HepG2 (cell line): ENCODE measurements at regions not wholly inside any gene's neighbourhood (a gene's known extent, or its start where the extent isn't known, plus 50 kb on each side); places are given as distances from the start of the nearest gene placed in this dataset.
A peak's percentile ranks its signal among the peaks of the same experiment; 100 is the strongest.

Experiments
- ATAD3A ChIP-seq: sonication (generic); formaldehyde crosslinking; IDR thresholded peaks from 2 replicates; pipeline ENCODE4 v1.4.0; 2020; ENCODE audit warnings: missing genetic modification reagents
- CCDC6 ChIP-seq: sonication (generic); formaldehyde crosslinking; IDR thresholded peaks from 2 replicates; pipeline ENCODE4 v1.8.1; 2022; ENCODE audit warnings: mild to moderate bottlenecking, missing genetic modification reagents, moderate library complexity
- DPF2 ChIP-seq: sonication (generic); formaldehyde crosslinking; IDR thresholded peaks from 2 replicates; pipeline ENCODE4 v1.4.0; 2020; ENCODE audit warnings: mild to moderate bottlenecking, low read depth, missing genetic modification reagents, borderline replicate concordance
- EHMT2 ChIP-seq: fragments of 200-600 bp; sonication (generic); IDR thresholded peaks from 2 replicates; pipeline ENCODE4 v1.7.0; 2017; ENCODE audit warnings: antibody characterized with exemption, low read depth, low read length, borderline replicate concordance
- FIP1L1 ChIP-seq: fragments of 200-400 bp; formaldehyde crosslinking; IDR thresholded peaks from 2 replicates; pipeline ENCODE4 v1.6.1; 2018; ENCODE audit warnings: low read depth, mild to moderate bottlenecking, low read length, moderate library complexity, borderline replicate concordance; ENCODE audit not compliant: insufficient read depth
- RFX1 ChIP-seq: fragments of 450-650 bp; IDR thresholded peaks from 2 replicates; pipeline ENCODE4 v1.6.1; 2017
- SALL1 ChIP-seq: sonication (generic); formaldehyde crosslinking; IDR thresholded peaks from 2 replicates; pipeline ENCODE4 v1.8.0; 2022; ENCODE audit warnings: mild to moderate bottlenecking, missing genetic modification reagents
- SRSF9 ChIP-seq: fragments of 200-400 bp; formaldehyde crosslinking; IDR thresholded peaks from 2 replicates; pipeline ENCODE4 v1.6.1; 2018; ENCODE audit warnings: borderline replicate concordance, mild to moderate bottlenecking, low read depth, low read length; ENCODE audit not compliant: insufficient read depth, poor library complexity, severe bottlenecking
- TBP ChIP-seq: sonication (generic); formaldehyde crosslinking; IDR thresholded peaks from 2 replicates; pipeline ENCODE4 v1.5.0; 2020; ENCODE audit warnings: missing genetic modification reagents
- TMF1 ChIP-seq: sonication (generic); formaldehyde crosslinking; IDR thresholded peaks from 2 replicates; pipeline ENCODE4 v1.8.1; 2022; ENCODE audit warnings: low read depth, missing genetic modification reagents
- WIZ ChIP-seq: sonication (generic); formaldehyde crosslinking; IDR thresholded peaks from 2 replicates; pipeline ENCODE4 v1.5.1; 2020; ENCODE audit warnings: mild to moderate bottlenecking, missing genetic modification reagents
- ZEB1 ChIP-seq: IDR thresholded peaks from 2 replicates; pipeline ENCODE4 v1.6.1; 2012; ENCODE audit warnings: mild to moderate bottlenecking, low read depth, inconsistent platforms; ENCODE audit not compliant: insufficient replicate concordance
- ZNF329 ChIP-seq: sonication (generic); formaldehyde crosslinking; IDR thresholded peaks from 2 replicates; pipeline ENCODE4 v1.9.0; 2021; ENCODE audit warnings: low read depth, mild to moderate bottlenecking, missing genetic modification reagents
- ZNF367 ChIP-seq: sonication (generic); formaldehyde crosslinking; IDR thresholded peaks from 2 replicates; pipeline ENCODE4 v1.4.0; 2020; ENCODE audit warnings: missing genetic modification reagents, borderline replicate concordance
- ZNF496 ChIP-seq: sonication (generic); formaldehyde crosslinking; IDR thresholded peaks from 2 replicates; pipeline ENCODE4 v1.8.1; 2023; ENCODE audit warnings: mild to moderate bottlenecking, moderate library complexity, missing genetic modification reagents; ENCODE audit not compliant: insufficient replicate concordance
- ZNF570 ChIP-seq: sonication (generic); formaldehyde crosslinking; IDR thresholded peaks from 2 replicates; pipeline ENCODE4 v1.4.0; 2020; ENCODE audit warnings: mild to moderate bottlenecking, missing genetic modification reagents, borderline replicate concordance
- ZNF572 ChIP-seq: sonication (generic); formaldehyde crosslinking; IDR thresholded peaks from 2 replicates; pipeline ENCODE4 v1.5.1; 2020; ENCODE audit warnings: mild to moderate bottlenecking, missing genetic modification reagents
- ZNF577 ChIP-seq: sonication (generic); formaldehyde crosslinking; IDR thresholded peaks from 2 replicates; pipeline ENCODE4 v1.4.0; 2020; ENCODE audit warnings: mild to moderate bottlenecking, low read depth, missing genetic modification reagents, borderline replicate concordance
- ZNF792 ChIP-seq: IDR thresholded peaks from 2 replicates; pipeline ENCODE4 v1.6.1; 2016
- ZNF816 ChIP-seq: sonication (generic); formaldehyde crosslinking; IDR thresholded peaks from 2 replicates; pipeline ENCODE4 v1.8.0; 2022; ENCODE audit warnings: missing genetic modification reagents, mild to moderate bottlenecking, borderline replicate concordance
- ZSCAN31 ChIP-seq: sonication (generic); formaldehyde crosslinking; IDR thresholded peaks from 2 replicates; pipeline ENCODE4 v1.5.0; 2020; ENCODE audit warnings: low read depth, mild to moderate bottlenecking, missing genetic modification reagents
- TF ChIP-seq, protein P1 (sequence below): sonication (generic); formaldehyde crosslinking; IDR thresholded peaks from 2 replicates; pipeline ENCODE4 v1.4.0; 2020; ENCODE audit warnings: missing genetic modification reagents
- TF ChIP-seq, protein P2 (sequence below): sonication (generic); formaldehyde crosslinking; IDR thresholded peaks from 2 replicates; pipeline ENCODE4 v1.8.0; 2022; ENCODE audit warnings: mild to moderate bottlenecking, missing genetic modification reagents; ENCODE audit not compliant: insufficient replicate concordance
- TF ChIP-seq, protein P3 (sequence below): sonication (generic); formaldehyde crosslinking; IDR thresholded peaks from 2 replicates; pipeline ENCODE4 v1.5.0; 2020; ENCODE audit warnings: missing genetic modification reagents

DNA sequence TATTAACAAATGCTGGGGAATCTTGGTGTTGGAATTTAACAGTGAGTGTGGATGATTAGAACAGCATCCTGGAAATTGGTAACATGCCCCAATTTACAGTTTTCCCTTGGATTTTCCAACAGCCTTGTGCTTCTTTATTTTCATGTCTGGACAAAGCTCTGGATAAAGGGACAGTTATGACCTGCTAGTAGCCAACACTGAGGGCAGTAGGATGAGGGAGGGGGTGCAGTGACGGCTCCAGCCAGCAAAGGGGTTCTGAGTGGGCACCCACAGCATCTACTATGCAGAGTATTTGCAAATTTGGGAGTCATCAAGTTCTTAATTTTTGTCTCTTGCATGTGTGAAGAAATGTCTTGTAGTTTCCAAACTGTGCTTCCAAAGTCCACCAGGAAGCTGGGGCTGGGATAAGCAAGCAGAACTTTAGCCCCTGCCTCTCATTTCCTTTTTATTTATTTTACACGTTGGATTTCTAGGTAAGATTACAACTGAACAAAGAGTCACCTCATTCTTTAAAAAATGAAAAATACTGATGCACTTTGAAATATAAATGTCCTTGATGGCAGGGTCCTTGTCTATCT is 63.0 kb upstream of the SELENOP start (continued):
- TF ChIP-seq, protein P1, sequence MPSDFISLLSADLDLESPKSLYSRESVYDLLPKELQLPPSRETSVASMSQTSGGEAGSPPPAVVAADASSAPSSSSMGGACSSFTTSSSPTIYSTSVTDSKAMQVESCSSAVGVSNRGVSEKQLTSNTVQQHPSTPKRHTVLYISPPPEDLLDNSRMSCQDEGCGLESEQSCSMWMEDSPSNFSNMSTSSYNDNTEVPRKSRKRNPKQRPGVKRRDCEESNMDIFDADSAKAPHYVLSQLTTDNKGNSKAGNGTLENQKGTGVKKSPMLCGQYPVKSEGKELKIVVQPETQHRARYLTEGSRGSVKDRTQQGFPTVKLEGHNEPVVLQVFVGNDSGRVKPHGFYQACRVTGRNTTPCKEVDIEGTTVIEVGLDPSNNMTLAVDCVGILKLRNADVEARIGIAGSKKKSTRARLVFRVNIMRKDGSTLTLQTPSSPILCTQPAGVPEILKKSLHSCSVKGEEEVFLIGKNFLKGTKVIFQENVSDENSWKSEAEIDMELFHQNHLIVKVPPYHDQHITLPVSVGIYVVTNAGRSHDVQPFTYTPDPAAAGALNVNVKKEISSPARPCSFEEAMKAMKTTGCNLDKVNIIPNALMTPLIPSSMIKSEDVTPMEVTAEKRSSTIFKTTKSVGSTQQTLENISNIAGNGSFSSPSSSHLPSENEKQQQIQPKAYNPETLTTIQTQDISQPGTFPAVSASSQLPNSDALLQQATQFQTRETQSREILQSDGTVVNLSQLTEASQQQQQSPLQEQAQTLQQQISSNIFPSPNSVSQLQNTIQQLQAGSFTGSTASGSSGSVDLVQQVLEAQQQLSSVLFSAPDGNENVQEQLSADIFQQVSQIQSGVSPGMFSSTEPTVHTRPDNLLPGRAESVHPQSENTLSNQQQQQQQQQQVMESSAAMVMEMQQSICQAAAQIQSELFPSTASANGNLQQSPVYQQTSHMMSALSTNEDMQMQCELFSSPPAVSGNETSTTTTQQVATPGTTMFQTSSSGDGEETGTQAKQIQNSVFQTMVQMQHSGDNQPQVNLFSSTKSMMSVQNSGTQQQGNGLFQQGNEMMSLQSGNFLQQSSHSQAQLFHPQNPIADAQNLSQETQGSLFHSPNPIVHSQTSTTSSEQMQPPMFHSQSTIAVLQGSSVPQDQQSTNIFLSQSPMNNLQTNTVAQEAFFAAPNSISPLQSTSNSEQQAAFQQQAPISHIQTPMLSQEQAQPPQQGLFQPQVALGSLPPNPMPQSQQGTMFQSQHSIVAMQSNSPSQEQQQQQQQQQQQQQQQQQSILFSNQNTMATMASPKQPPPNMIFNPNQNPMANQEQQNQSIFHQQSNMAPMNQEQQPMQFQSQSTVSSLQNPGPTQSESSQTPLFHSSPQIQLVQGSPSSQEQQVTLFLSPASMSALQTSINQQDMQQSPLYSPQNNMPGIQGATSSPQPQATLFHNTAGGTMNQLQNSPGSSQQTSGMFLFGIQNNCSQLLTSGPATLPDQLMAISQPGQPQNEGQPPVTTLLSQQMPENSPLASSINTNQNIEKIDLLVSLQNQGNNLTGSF: no peak
- no peak for TF ChIP-seq SRSF9
- peak; percentile 85 for TF ChIP-seq SALL1 (CRISPR knock-in tag)
- TF ChIP-seq TBP (CRISPR knock-in tag): no peak
- no peak for TF ChIP-seq EHMT2
- no peak for TF ChIP-seq ZNF577 (CRISPR knock-in tag)
- no peak for TF ChIP-seq WIZ
- TF ChIP-seq, protein P2, sequence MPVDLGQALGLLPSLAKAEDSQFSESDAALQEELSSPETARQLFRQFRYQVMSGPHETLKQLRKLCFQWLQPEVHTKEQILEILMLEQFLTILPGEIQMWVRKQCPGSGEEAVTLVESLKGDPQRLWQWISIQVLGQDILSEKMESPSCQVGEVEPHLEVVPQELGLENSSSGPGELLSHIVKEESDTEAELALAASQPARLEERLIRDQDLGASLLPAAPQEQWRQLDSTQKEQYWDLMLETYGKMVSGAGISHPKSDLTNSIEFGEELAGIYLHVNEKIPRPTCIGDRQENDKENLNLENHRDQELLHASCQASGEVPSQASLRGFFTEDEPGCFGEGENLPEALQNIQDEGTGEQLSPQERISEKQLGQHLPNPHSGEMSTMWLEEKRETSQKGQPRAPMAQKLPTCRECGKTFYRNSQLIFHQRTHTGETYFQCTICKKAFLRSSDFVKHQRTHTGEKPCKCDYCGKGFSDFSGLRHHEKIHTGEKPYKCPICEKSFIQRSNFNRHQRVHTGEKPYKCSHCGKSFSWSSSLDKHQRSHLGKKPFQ (CRISPR knock-in tag): no peak
- no peak for TF ChIP-seq FIP1L1
- no peak for TF ChIP-seq ZNF816 (CRISPR knock-in tag)
- no peak for TF ChIP-seq ZNF367 (CRISPR knock-in tag)
- TF ChIP-seq ZNF496 (CRISPR knock-in tag): no peak
- TF ChIP-seq ZNF570 (CRISPR knock-in tag): no peak
- TF ChIP-seq RFX1: no peak
- no peak for TF ChIP-seq ATAD3A
- no peak for TF ChIP-seq CCDC6 (CRISPR knock-in tag)
- no peak for TF ChIP-seq ZNF572
- TF ChIP-seq ZNF329: no peak
- peak; percentile 9 for TF ChIP-seq ZEB1
- TF ChIP-seq ZNF792: no peak
- TF ChIP-seq DPF2 (CRISPR knock-in tag): peak; percentile 74; the same call in 1 of the 2 replicates
- TF ChIP-seq, protein P3, sequence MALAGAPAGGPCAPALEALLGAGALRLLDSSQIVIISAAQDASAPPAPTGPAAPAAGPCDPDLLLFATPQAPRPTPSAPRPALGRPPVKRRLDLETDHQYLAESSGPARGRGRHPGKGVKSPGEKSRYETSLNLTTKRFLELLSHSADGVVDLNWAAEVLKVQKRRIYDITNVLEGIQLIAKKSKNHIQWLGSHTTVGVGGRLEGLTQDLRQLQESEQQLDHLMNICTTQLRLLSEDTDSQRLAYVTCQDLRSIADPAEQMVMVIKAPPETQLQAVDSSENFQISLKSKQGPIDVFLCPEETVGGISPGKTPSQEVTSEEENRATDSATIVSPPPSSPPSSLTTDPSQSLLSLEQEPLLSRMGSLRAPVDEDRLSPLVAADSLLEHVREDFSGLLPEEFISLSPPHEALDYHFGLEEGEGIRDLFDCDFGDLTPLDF (CRISPR knock-in tag): no peak
- TF ChIP-seq TMF1 (CRISPR knock-in tag): no peak
- TF ChIP-seq ZSCAN31 (CRISPR knock-in tag): no peak
